BJ (cell line): ENCODE measurements at regions not wholly inside any gene's neighbourhood (a gene's known extent, or its start where the extent isn't known, plus 50 kb on each side); places are given as distances from the start of the nearest gene placed in this dataset.

Experiments
- CTCF ChIA-PET: fragments of 350-600 bp; formaldehyde crosslinking; extraction: SDS; loops from one replicate; lab custom pipeline; 2021; ENCODE audit warnings: antibody characterized with exemption, inconsistent platforms; lab: Yijun Ruan, JAX
- POLR2A ChIA-PET: fragments of 300-600 bp; sonication (Branson Sonifier 250); formaldehyde crosslinking; extraction: SDS; loops from one replicate; lab custom pipeline; 2021; ENCODE audit warnings: antibody characterized with exemption; lab: Charles Lee
- DNase-seq: peaks from one replicate; pipeline ENCODE4 v3.0.0-alpha.2; 2011; ENCODE audit warnings: low read depth
- H3K27me3 ChIP-seq: 2 replicates; pipeline ENCODE4 v1.6.0; 2011; ENCODE audit warnings: low read length; ENCODE audit not compliant: control insufficient read depth, insufficient read depth
- H3K36me3 ChIP-seq: 2 replicates; pipeline ENCODE4 v1.5.1; 2011; ENCODE audit warnings: low read length; ENCODE audit not compliant: control insufficient read depth, insufficient read depth
- H3K4me3 ChIP-seq: 2 replicates; pipeline ENCODE4 v1.5.1; 2011; ENCODE audit warnings: low read depth, mild to moderate bottlenecking, control low read depth, low read length
- TF ChIP-seq, protein P1 (sequence below): IDR thresholded peaks from 2 replicates; pipeline ENCODE4 v1.5.1; 2011; ENCODE audit warnings: low read depth, mild to moderate bottlenecking, control low read depth, inconsistent platforms, low read length, moderate library complexity; ENCODE audit not compliant: insufficient read depth

DNA sequence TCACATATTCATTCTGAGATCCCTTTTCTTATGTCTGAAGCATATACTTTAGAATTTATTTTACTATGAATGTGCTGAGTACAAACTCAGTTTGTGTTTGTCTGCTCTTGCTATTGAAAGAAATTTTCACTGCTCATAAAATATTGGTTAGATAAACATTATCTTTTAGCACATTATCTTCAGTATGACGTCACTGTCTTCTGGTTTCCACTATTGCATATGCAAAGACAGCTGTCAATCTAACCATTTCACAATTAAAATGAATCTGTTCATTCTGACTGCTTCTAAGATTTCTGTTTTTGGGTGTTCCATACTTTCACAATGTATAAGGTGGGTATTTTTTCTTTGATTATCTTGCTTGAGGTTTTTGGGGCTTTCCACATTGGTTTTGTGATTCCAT, 526.2 kb upstream of the CDH6 start:
- Histone ChIP-seq H3K27me3 (no peaks in the 10 kb centered on the region), H3K4me3 (no peak overlapping the region), H3K36me3 (no peaks in the 10 kb centered on the region)
- ChIA-PET POLR2A (no interaction called here), CTCF (no interaction called here)
- DNase-seq, result no peak
- TF ChIP-seq, protein P1, sequence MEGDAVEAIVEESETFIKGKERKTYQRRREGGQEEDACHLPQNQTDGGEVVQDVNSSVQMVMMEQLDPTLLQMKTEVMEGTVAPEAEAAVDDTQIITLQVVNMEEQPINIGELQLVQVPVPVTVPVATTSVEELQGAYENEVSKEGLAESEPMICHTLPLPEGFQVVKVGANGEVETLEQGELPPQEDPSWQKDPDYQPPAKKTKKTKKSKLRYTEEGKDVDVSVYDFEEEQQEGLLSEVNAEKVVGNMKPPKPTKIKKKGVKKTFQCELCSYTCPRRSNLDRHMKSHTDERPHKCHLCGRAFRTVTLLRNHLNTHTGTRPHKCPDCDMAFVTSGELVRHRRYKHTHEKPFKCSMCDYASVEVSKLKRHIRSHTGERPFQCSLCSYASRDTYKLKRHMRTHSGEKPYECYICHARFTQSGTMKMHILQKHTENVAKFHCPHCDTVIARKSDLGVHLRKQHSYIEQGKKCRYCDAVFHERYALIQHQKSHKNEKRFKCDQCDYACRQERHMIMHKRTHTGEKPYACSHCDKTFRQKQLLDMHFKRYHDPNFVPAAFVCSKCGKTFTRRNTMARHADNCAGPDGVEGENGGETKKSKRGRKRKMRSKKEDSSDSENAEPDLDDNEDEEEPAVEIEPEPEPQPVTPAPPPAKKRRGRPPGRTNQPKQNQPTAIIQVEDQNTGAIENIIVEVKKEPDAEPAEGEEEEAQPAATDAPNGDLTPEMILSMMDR, result no peak

DNA sequence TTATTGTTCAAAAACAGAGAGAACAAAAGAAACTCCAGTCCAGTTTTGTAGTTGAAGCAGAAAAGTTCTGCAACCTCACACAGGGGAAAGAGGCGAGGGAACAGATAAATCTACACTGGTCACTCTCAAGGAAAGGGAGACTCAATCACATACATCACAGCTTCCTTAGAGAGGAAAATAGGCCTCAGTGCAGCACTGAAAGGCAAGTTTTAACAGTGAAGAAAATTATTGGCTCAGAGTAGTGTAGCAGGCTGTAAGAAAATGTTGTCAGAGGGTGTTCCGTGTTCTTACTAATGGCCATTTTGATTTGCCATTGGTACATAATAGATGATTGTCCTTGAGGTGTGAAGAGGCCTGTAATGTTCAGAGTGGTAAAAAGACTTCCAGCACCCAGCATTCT, 530.0 kb upstream of the CDH6 start:
- no peaks in the 10 kb centered on the region for H3K36me3 ChIP-seq
- TF ChIP-seq, protein P1, result no peak
- H3K4me3 ChIP-seq, result no peak overlapping the region
- ChIA-PET POLR2A (no interaction called here), CTCF (no interaction called here)
- DNase-seq, result no peak
- no peaks in the 10 kb centered on the region for H3K27me3 ChIP-seq

DNA sequence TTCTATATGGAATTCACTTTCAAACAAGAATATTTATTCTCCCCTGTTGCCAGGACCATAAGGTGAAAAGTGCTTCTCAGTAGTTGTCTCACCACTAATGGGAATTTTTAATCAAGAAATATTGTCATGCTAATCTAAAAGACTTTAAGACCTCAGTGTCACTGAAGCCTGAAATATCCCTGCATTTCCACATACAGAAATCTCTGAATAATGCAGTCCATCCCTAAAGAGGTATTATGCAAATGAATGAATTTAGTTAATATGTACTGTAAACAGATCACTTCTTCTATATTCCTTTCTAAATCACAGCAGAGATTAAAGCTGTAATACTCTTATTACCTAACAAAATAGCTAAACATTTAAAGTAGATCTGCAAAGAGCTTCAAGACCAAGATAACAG, 531.1 kb upstream of the CDH6 start:
- no peaks in the 10 kb centered on the region for H3K27me3 ChIP-seq
- no peak for DNase-seq
- H3K36me3 ChIP-seq, result no peaks in the 10 kb centered on the region
- POLR2A ChIA-PET, result no interaction called here
- H3K4me3 ChIP-seq, result no peak overlapping the region
- TF ChIP-seq, protein P1, result no peak
- CTCF ChIA-PET, result no interaction called here

DNA sequence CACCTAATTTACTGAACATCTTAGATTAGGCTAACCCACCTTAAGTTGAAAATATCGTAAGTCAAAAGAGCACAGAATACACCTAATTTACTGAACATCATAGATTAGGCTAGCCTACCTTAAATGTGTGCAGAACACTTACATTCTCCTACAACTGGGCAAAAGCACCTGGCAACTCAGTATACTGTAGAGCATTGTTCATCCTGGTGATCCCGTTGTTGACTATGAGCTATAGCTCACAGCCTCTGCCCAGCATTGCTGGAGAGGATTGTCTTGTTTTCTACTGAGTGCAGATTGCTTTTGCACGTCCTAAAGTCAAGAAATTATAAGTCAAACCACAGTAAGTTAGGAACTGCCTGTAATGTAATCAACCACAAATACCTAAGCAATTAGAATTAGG, 531.8 kb upstream of the CDH6 start:
- H3K36me3 ChIP-seq, result no peaks in the 10 kb centered on the region
- ChIA-PET CTCF (no interaction called here), POLR2A (no interaction called here)
- TF ChIP-seq, protein P1, result no peak
- H3K27me3 ChIP-seq, result no peaks in the 10 kb centered on the region
- no peak for DNase-seq
- H3K4me3 ChIP-seq, result no peak overlapping the region

DNA sequence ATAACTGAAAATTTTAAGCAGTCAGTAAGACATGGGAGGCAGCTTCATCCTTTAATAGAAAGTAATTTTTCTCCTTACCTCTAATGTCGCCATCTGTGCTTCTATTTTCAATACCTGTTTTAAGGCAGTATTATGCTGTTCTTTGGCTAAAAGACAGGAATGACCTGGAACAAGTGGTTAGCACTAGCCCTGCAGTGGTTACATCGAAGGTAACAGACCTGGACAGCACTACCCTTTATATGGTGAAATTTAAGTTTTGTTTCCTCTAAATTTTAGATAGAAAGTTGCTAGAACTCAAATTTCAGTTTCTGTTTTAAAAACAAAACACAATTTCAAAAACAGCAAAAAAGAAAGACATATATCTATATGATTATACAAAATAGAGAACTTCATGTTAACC, 534.1 kb upstream of the CDH6 start:
- Histone ChIP-seq H3K27me3 (no peaks in the 10 kb centered on the region), H3K4me3 (no peak overlapping the region), H3K36me3 (no peaks in the 10 kb centered on the region)
- ChIA-PET CTCF (no interaction called here), POLR2A (no interaction called here)
- DNase-seq, result no peak
- TF ChIP-seq, protein P1, result no peak
